AG04449 (cell line): ENCODE measurements at regions not wholly inside any gene's neighbourhood (a gene's known extent, or its start where the extent isn't known, plus 50 kb on each side); places are given as distances from the start of the nearest gene placed in this dataset.
"Not testable (repeated sequence)": the region's sequence is repeated elsewhere in the genome, so short reads cannot be mapped to it uniquely, and the experiment has no call there.

ENCODE experiments used
- CTCF ChIA-PET: fragments of 350-600 bp; formaldehyde crosslinking; extraction: SDS; loops from one replicate; lab custom pipeline; 2021; ENCODE audit warnings: antibody characterized with exemption; lab: Yijun Ruan, JAX
- POLR2A ChIA-PET: fragments of 400-600, 350-600 bp; formaldehyde crosslinking; extraction: SDS; loops from one replicate; lab custom pipeline; 2020; ENCODE audit warnings: antibody characterized with exemption, inconsistent platforms; lab: Yijun Ruan, JAX
- DNase-seq: peaks from one replicate; pipeline ENCODE4 v3.0.0-alpha.2; 2010; ENCODE audit warnings: low read depth, low spot score
- H3K4me3 ChIP-seq: 2 replicates; pipeline ENCODE4 v1.5.1; 2011; ENCODE audit warnings: low read depth, mild to moderate bottlenecking, control low read depth, low read length
- TF ChIP-seq, protein P1 (sequence below): IDR thresholded peaks from one replicate; pipeline ENCODE4 v1.5.1; 2011; ENCODE audit warnings: mild to moderate bottlenecking, moderate library complexity, low read length, control low read depth, inconsistent platforms; ENCODE audit not compliant: insufficient read depth; ENCODE audit errors: missing control alignments

DNA sequence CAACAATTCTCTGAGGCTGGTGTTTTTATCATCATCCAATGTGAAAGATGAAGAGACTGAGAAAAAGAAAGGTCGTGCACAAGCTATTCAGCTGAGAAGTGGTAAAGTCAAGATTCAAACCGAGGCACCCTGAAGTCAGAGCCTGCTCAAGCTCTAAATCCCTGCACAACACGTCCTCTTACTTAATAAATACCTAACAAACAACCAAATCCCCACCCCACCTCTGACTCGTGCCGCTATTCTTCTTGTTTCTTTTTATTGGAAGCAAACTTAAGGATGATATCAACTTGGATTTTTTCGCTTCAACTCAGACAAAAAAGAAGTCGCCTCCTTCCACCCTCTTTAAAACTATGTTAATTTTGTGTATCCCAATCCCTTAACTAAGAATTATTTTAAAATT lies 140.2 kb downstream of the CEP120 start:
- CTCF ChIA-PET: no interaction called here
- TF ChIP-seq, protein P1, sequence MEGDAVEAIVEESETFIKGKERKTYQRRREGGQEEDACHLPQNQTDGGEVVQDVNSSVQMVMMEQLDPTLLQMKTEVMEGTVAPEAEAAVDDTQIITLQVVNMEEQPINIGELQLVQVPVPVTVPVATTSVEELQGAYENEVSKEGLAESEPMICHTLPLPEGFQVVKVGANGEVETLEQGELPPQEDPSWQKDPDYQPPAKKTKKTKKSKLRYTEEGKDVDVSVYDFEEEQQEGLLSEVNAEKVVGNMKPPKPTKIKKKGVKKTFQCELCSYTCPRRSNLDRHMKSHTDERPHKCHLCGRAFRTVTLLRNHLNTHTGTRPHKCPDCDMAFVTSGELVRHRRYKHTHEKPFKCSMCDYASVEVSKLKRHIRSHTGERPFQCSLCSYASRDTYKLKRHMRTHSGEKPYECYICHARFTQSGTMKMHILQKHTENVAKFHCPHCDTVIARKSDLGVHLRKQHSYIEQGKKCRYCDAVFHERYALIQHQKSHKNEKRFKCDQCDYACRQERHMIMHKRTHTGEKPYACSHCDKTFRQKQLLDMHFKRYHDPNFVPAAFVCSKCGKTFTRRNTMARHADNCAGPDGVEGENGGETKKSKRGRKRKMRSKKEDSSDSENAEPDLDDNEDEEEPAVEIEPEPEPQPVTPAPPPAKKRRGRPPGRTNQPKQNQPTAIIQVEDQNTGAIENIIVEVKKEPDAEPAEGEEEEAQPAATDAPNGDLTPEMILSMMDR: no peak
- H3K4me3 ChIP-seq: no peak overlapping the region
- POLR2A ChIA-PET: no interaction called here
- DNase-seq: no peak

DNA sequence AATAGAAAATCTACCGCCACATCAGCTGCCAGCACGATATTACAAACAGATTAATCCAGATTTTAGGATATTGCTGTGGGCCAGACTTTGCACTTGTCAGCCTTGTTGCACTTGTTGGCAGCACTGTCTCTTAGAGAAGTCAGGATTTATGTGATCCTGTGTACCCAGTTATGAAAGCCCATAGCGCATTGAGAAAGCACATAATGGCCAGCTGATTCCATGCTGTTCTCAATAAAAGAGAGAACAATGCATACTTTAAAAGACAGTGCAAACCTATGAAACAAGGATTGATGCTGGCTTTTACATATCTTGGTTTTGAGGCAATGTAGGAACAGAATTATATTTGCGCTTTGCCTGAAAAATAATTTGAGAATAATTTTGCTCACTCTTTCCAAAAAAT lies 140.8 kb downstream of the CEP120 start:
- CTCF ChIA-PET: no interaction called here
- POLR2A ChIA-PET: no interaction called here
- H3K4me3 ChIP-seq: no peak overlapping the region
- TF ChIP-seq, protein P1: no peak
- no peak for DNase-seq

DNA sequence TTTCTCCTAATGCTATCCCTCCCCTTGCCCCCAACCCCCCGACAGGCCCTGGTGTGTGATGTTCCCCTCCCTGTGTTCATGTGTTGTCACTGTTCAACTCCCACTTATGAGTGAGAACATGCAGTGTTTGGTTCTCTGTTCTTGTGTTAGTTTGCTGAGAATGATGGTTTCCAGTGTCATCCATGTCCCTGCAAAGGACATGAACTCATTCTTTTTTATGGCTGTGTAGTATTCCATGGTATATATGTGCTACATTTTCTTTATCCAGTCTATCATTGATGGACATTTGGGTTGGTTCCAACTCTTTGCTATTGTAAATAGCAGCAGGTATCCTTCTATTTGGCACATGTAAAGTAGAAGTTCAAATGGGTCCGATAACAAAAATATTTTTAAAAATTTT lies 142.3 kb downstream of the CEP120 start:
- H3K4me3 ChIP-seq, POLR2A ChIA-PET, CTCF ChIA-PET, DNase-seq: not testable (repeated sequence)

DNA sequence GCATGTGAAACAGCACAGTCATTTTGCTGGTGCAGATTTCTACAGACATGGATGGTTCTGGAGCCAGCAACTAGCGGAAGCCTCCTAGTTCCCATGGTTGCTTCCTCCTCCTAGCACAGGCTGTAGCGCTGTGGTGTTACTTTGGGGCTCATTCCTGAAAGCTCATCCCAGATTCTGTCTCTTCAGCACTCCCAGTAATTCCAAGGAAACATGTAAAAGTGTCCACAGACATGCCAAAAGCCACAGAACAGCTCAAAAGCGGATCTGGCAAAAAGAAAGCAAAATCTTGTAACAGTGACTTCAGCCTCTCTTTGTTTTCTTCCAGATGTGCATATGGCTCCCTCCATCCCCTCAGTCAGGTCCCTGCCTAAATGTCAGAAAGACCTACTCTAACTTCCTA lies 144.1 kb downstream of the CEP120 start:
- no peak for DNase-seq
- CTCF ChIA-PET: no interaction called here
- no peak overlapping the region for H3K4me3 ChIP-seq
- POLR2A ChIA-PET: no interaction called here
- TF ChIP-seq, protein P1: no peak

DNA sequence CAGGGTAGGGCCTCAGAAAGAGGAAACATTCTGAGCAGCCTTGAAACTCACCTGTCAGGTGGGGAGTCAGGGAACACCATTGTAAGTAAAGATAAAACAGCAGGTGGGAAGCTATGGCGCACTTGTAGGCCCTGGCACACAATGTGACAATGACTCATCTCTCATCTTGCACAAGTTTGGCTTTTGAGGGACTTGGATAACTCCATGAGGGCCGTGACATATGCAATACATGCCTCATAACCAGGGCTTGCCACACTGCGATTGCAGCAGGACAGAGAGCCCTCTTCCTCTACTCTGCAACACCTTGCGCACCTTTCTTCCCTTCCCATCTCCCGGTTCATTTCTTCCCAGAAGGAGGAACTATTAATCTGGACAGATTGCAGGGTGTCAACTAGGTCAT lies 144.9 kb downstream of the CEP120 start:
- CTCF ChIA-PET: no interaction called here
- no peak overlapping the region for H3K4me3 ChIP-seq
- TF ChIP-seq, protein P1: no peak
- no peak for DNase-seq
- POLR2A ChIA-PET: no interaction called here

DNA sequence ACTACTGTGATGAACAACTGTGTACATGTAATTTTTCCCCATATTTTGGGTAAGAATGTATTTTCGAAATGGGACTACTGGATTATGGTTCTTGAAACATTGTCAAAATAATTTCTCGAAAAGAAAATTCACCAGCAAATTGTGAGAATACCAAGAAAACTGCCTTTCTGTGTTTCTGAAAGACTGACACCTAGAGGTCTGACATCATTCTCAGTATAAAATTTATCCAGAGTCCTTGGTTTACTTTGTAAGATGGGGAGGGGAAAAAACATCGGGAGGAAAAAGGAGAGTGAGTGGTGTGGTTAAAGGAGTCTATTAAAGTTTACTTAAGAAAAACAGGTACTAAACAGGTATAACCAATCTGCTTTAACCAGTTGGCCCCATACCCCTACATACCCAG lies 149.2 kb downstream of the CEP120 start:
- CTCF ChIA-PET: no interaction called here
- DNase-seq: no peak
- H3K4me3 ChIP-seq: no peak overlapping the region
- TF ChIP-seq, protein P1: no peak
- POLR2A ChIA-PET: no interaction called here

DNA sequence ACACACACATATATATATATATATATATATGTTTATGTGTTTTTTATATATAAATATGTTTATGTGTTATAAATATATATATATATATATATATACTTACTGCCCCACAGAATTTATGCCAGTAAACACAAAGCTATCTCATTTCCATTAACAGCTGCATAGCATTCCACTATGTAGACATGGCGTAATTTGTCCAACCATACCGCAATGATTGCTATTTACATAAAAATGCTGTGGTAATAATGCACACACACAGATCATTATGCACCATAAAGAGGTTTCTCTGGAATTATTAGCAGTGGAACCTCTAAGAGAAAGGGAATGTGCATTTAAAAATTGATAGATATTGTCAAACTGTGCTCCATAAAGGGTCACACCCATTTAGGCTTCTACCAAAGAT lies 150.1 kb downstream of the CEP120 start:
- no peak overlapping the region for H3K4me3 ChIP-seq
- DNase-seq: no peak
- POLR2A ChIA-PET: no interaction called here
- CTCF ChIA-PET: no interaction called here
- TF ChIP-seq, protein P1: no peak
